ENCODE measurements at regions not wholly inside any gene's neighbourhood (a gene's known extent, or its start where the extent isn't known, plus 50 kb on each side); places are given as distances from the start of the nearest gene placed in this dataset.

DNA sequence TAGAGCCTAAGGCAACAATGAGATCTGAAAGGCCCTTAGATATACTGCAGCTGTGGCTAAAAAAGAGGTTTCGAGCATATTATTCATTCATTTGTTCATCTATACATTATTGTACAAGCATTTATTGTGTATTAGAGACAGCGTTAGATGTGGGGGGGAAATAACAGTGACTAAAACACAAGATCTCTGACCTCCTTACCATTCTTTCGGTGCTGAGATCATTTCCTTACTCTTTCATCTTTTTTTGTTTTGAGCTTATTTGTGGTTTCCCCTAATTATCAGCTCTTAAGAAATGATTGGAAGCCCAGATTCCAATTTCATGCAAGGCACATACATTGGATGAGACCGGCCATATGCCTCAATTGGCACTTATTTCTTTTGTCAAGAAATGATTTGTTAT, 113.2 kb downstream of the SEC61B start:
- no peak for DNase-seq

DNA sequence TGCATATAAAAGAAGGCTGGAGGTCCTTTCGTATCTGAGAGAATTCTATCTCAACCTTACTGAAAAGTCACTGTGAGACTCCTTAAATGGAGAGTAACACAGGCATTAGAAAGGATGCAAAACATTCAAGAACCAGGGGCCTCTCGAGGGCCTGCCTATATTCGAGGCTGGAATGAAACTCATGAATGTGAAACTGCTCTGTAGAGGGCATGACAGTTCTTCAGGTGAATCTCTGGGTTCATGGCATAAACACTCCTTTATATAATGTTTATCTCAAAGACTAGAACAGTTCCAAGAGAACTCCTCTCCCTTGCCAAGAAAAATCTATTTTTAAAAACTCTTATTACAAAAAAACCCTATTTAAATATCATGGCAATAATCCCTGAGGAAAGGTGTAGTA, 113.9 kb downstream of the SEC61B start:
- no peak for DNase-seq

DNA sequence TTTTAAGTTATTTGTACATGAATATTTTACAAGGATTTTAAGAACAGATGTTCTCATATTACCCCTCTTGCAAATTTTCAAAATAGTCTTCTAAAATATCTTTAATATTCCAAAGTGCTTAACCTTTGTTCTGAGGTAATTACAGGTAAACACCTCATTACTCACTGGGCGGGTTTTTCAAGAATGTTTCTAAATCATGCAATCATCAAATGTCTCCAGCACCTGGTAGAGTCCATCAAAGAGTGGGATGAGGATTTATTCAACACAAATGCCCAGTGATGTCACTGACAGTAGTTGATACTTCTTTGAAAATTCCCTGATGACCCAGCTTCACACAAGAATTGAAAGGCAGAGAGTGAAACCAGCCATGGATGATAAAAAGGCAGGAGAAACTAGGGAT, 114.4 kb downstream of the SEC61B start:
- DNase-seq = no peak

DNA sequence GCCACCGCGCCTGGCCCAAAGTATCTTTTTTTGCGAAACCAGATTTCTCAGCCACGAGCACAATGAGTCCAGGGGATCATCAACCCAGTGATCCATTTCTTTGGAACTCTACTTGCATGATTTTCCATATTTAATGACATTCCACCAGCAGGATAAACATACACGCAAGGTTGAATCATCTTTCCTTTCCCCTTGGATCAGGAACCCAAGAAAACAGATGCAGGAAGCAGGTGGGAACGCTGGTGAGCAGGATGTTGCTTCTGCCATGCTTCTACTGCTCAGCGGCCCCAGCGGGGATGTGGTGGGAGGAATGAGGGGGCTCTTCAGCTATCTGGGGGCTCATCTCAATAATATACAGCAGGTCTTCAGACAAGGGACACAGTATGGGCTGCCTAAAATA, 118.2 kb downstream of the SEC61B start:
- no peak for DNase-seq

DNA sequence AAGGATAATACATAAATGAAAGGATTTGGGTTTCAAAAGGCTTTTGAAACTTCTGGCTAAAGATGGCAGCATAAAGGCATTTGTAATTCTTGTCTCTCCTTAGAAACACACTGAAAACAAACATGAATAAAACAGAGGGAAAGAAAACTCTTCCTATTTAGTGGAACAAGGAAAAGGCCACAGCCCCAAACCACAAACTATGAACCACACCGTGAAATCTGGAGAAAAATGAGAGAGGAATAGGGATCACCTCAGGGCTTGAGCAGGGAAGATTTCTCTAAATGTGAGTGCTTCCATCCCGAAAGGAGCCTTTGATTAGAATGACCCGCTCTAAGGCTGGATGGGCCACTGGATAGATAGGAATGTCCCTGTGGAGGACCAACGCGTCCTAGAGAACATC, 119.6 kb downstream of the SEC61B start:
- DNase-seq = no peak

DNA sequence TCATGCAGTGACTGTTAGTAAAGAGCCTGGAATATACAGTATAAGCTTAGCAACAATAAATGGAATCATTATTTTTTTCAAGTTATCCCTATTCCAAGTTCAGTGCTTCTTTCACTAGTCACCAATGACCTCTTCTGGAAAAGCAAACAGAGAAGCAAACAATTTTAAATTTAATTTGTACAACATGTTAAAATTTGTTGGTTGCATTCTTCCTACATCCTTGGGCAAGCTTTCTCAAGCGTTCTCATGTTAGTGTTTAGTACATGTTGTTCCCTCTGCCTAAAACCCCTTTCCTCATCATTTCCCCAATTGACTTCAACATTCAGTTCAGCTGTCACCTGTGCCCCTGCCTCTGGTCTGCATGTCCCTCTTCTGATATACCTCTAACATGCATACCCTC, 123.4 kb downstream of the SEC61B start:
- no peak for DNase-seq

DNA sequence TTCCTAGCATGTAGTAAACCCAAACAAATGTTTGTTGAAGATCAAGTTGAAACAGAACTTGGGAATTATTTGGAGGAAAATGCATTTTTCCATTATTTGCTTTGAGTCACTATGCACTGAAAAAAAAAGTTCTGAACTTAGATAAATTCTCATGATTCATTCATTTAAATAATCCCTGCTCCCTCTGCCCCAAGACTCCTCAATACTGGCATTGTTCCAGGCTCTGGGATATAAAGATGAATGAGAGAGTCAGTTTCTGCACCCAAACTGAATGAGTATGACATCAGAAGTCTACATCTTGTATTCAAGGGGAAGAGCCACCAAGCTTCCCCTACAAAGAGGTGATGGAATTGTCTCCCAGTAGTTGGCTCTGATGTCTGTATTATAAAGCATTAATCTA, 123.9 kb downstream of the SEC61B start:
- DNase-seq = no peak

DNA sequence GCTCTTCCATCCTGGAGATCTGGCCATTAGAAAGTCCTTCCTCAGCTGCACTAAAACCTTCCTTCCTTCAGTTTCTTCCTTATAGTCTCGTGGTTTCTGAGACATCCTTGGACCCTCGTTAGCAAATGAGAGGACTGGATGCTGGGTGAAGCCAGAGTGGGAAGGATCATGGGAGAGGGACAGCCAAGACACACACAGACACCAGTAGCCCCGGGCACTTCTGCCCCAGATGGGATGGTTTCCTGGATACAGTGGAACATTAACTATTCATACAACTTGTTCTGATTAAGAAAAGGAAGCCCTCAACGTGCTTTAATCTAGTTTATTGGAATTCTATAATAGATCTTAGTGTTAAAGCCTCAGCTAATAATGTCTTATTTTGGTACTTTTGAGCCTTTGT, 125.5 kb downstream of the SEC61B start:
- no peak for DNase-seq

DNA sequence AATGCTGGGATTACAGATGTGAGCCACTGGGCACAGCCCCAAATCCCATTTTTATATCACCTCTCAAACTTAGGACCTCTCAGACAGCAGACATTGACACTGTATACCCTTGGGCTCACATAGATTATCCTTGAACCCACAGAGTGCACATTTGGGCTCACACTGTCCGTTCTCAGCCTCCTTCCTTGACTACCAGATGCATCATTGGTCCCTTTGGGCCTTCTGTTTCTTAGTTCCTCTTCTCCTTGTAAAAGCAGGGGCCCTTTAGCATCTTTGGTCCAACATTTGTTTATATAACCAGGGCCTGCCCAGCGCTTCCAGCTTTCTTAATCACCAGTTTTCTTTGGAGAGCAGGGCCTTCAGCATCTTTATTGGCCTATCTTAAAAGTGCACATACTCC, 126.2 kb downstream of the SEC61B start:
- no peak for DNase-seq

DNA sequence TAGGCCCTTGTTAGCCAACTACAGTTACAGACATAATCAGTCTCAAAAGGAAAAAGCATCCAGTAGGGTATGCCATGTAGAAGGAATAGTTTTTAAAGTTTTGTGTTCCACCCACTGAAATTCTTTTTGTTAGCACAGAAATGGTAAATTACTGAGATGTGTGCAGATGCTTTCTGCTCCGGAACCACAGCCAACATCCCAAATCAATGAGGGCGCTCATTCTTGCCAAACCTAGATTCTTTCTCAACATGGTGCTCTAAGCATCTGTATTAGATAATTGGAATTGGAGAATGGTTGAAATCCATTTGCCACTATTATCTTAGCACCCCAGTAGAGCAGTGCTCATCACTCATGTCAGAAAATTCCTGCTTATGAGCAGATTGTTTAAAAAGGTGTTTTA, 127.8 kb downstream of the SEC61B start:
- no peak for DNase-seq

DNA sequence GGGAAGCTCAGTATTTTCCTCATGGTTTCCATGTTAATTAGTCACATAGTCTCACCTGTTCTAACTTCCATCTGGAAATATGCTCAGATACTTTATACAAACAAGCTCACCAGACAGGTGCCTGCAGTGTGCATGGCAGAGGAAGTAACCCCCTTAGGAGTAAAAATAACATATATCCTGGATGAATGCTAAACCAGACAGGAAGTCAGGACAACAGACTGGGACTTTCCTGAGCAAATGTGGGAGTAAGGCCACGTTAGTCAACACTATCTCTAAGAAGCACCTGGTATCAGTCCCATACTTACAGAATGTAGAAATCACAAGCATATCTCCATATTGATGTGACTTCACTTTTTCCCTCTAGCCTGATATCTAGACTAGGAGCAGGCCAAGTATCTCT, 128.4 kb downstream of the SEC61B start:
- DNase-seq = no peak

DNA sequence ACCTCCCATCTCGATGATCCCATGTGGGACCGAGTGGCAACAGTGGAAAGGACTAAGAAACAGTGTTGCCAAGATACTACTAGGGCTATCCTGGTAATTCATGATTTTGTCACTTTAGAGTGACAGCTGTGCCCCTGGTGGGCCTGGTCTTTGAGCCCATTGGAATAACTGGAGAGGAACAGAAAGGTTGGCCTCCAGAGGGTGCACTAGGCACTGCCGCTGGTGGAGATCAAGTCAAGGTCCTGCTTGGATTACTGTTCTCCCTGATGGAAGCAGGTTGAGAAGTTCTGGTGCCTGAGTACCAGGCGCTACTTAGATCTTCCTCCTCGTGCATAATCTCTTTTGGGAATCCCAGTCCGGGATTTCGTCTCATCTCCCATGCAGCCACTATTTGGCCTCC, 129.6 kb downstream of the SEC61B start:
- DNase-seq = no peak

DNA sequence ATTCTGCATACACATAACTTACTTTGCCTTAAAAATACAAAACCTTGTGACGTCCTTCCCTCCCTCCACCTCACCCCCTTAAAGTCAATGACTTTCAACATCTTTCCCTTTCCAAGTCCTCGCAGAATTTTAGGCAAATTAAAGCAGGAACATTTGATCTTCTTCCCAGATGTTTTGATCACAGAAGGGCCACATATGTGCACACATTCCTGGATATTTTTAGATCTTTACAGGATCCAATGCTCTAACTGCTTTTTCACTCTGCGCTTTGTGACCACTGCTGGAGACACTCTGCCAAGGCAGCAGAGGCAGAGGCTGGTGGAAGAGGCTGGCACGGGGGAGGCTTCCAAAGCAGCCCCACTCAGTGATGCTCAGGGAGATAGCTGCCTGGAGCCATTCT, 130.7 kb downstream of the SEC61B start:
- no peak for DNase-seq

DNA sequence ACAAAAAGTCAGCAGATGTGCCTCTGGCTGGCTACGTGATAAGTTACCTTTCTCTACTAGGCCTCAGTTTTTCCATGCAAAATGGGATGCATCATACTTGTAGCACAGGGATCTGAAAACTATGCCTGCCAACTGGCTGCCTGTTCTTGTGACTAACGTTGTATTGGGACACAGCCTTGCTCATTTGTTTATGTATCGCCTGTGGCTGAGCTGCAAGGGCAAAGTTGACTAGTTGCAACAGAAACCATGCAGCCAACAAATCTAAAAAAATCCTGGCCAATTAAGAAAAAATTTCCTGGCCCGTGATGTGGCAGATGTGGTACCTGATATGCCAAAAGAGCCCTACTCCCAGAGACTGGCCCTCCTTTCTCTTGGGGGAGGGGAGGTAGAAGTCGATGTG, 131.3 kb downstream of the SEC61B start:
- no peak for DNase-seq

DNA sequence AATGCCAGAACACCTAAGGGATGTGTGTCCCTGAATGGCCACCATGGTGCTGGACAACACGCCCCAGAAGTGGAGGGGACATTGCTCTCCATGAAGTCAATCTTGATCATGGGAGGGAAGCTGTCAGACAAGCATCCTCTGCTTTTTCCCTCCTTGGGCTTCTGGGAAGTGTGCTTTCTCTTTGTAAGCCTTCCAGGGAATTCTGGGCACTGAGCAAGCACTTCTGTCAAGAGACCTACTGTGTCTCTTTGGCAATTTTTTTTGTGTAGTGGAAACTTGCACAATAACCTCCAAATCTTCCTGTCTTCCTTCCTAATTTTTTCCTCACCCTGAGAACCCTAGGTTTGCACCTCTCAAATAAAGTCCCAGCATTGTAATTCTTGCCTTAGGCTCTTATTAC, 132.0 kb downstream of the SEC61B start:
- no peak for DNase-seq

DNA sequence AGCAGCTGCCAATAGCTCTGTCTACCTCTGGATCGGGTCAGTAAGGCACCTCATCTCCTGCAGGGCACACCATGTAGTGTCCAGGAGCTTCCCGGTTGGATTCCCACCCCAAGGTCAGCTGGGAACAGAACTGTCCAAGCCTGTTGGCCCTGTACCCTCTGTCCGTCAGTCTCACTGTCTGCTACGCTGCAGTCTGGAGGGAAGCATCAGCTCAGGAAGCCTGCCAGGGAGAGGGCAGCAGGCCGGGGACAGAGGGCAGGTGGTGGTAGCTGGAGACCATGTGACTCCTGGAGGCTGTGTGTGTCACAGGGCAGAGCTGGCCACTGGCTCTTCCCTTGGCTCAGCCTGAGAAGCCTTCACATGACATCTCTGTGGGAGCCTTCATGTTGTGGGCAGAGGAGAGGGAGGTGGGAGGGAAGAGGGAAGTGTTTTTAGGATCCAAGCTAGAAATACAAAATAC, 134.5 kb downstream of the SEC61B start:
- no peak for DNase-seq

DNA sequence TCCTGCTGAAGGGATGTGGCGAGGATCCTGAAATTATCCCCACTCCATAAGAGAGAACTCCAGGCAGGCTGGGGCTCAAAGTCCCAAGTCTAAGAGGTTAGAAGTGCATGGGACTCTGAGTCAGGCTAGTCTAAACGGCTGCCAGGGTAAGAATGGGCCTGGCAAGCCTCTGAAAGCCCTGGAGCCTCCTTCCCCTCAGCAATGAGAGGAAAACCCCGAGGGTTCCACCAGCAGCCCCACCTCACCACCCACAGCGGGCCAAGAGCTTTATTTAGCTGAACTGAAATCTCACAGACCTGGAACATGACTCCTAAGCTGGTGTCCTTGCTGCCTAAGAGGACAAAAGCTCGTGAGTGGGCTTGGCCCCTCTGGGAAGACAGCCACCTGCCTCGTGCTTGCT, 135.5 kb downstream of the SEC61B start:
- no peak for DNase-seq

DNA sequence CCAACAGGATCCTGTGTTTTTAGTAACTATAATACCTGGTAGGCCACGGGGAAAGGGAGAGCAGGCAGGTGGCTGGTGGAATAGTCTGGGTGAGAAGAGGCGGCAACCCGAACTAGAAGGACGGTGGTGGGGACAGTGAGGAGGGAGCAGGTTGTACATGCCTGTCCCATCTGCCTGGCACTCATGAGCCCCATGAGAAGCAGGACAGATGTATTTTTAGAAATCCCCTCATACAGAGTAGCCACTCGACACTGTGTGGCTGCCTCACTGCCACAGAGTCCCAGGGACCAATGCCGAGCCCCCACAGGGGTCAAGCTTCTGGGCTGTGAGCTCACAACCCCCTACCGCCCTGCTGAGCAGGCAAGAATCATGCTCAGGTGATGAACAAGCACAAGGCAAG, 136.6 kb downstream of the SEC61B start:
- DNase-seq = no peak

DNA sequence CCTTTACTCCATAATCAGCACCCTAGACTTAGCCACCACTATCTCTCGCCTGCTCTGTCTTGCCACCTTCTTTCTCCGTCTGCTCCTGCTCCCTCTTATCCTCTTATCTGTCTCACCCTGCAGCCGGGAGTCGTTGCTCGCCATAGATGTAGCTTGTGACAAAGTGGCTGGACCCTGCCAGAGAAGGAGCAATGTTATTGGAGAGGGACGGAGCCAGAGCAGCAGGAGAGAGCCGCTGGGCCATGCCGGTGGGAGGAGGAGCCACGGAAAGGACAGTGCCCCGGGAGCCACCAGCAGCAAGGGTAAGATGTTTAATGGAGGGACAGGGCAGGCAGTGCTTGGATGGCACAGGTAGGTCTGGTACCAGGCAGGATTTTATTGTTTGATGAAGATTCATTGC, 137.3 kb downstream of the SEC61B start:
- DNase-seq = no peak

DNA sequence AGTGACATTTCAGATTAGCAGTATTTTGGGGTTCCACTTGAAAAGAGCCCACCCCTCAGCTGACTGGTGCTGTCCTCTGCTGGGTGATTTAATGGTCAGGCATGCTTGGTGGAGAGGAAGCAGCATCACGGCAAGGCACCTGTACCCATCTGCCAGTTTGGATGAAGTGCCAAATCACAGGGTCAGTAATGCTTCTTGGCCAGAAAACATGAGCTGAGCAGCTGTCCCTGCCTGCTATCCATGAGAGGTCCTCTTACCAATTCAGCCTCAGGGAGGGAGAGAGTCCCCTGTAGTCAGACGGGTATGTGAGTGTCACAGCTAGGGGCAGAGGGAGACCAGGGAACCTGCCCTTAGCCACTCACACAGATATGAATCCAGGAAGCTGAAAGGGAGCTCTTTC, 137.9 kb downstream of the SEC61B start:
- DNase-seq = no peak

DNA sequence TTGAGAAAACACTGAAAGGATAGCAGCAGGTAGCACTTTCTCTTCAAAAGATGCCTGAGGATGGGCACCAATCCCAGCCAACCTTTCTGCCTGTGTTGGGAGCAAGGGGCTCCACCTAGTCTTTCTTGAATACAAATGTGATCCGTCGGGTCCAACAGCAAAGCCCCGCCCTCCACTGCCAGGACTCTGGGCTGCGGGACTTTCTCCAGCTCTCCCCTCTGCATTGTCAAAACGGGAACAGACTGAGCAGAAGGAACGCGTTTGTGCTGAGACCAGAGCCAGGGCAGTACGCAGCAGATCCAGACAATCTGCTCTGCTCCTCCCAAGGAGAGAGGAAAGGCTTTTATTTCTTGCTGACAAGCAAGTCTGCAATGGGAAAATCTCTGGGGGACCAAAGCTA, 139.7 kb downstream of the SEC61B start:
- DNase-seq = no peak

DNA sequence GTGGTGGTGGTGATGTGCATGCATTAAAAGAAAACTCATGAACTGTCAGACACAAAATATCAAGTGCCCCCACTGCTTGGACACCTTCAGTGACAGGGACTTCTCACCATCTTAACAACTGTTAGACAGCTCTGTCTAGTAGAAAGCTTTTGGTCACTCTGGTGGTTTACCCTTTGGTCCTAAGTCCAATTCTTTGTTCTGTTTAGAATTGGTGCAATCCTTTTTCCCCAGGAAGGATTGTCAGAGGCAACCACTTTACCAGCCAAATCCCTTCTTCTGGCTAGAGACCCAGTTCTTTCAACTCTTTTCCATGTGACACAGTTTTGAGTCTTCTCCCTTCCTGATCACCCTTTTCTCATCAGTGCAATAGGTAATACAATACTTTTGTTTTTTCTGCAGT, 140.2 kb downstream of the SEC61B start:
- DNase-seq = no peak

DNA sequence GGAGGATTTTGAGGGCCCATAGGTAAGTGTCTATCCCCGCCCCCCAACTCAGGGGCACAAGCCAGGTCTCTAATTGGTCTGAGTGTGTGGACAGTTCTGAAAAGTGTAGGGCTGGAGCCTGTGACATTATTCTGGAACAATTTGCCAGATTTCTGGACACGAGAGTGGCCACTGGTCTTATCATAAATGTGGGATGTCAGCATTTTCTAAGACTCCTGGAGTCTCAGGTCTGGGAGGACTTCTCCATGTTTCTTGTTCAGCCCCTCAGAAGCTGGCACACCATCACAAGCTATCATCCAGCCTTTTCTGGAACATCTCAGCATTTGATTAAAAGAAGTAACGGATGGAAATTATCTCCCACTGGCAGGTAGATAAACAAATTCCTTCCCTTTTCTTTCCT, 141.4 kb downstream of the SEC61B start:
- DNase-seq = no peak

DNA sequence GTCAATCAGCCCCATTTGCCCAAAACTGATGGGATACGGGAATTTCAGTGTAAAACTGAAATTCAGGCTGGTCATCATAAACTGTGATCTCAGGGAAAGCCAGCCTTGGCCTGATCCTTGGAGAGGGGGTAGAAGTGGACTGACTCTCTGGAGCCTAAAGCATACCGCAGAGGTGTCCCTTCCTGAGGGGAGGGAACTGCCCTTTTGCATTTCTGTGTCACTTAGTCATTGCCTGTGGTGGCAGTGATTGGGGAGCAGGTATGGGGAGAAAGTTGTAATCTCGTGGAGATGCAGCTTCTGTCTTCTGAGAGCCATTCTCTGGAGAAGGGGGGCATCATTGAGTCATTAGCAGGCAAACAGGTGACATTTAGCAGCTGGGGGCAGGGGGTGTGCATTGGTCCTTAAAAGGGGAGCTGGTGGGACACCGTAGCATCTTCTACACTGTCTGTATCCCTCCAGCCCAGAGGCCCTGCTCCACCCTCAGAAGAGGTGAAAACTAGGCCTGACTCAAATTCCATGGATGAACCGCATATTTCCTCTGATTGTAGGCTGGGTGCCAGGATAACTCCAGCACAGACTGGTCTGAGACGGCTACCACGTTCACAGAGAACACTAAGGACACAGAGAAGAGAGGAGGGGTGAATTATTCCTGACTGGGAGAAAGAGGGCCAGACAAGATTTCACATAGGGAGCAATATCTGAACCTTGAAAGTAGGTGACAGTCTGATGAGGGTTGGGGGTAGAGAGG, 143.3 kb downstream of the SEC61B start:
- DNase-seq = no peak

DNA sequence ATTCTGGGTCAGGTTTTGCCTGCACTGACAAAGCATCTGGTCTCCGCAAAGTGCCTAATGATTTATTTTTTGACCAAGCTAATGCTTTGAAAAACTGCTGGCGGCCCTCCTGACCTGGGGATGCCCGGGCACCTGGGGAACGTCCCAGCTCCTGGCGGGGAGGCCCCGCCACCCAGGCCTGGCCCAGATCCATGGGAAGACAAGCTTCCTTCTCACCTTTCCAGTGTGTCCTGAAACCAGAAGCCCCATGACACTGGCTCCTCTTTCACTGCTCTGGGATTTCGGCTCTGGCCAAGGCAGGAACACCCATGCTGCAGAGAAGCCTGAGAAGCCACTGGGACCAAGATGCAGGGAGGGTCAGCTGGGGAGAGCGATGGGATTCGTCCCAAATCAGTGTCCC, 144.1 kb downstream of the SEC61B start:
- no peak for DNase-seq

DNA sequence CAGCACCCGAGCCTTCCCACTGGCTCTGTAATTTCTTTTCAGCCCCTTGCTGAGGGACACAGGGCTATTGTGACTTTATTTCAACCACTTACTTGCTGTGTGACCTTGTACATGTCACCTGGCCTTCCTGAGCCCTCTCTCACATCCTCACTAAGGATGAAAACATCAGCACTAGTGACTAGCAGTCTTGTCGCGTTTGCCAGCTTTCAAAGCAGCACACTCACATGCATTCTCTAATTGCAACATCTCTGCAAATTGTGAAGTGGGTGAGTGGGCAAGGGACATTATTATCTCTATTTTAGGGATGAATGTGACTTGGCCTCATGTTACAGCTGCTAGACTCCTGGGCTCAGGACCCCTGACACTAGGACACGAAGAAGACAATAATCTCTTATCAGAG, 144.5 kb downstream of the SEC61B start:
- DNase-seq = no peak
